H1 (cell line): ENCODE measurements at regions not wholly inside any gene's neighbourhood (a gene's known extent, or its start where the extent isn't known, plus 50 kb on each side); places are given as distances from the start of the nearest gene placed in this dataset.
"Not testable (repeated sequence)": the region's sequence is repeated elsewhere in the genome, so short reads cannot be mapped to it uniquely, and the experiment has no call there.

ENCODE experiments used
- CTCF ChIA-PET: fragments of 300-600 bp; sonication (Branson Sonifier 250); formaldehyde crosslinking; loops from one replicate; lab custom pipeline; 2021; ENCODE audit not compliant: partially characterized antibody; lab: Charles Lee
- POLR2A ChIA-PET: fragments of 300-600 bp; sonication (Branson Sonifier 250); formaldehyde crosslinking; loops from one replicate; lab custom pipeline; 2021; ENCODE audit warnings: inconsistent platforms; ENCODE audit not compliant: partially characterized antibody; lab: Charles Lee
- DNase-seq, 2 experiments: peaks; one replicate each; pipeline versions ENCODE4 v3.0.0 to v3.0.0-alpha.2; 2010 to 2022; ENCODE audit warnings: low spot score in 2 of 2, low read depth in 1 of 2, mixed read lengths in 1 of 2
- FAIRE-seq: peaks from 2 replicates; lab custom pipeline; 2011; peaks lifted over from hg19 to GRCh38; lab: Jason Lieb, UNC
- H2AFZ ChIP-seq: 2 replicates; pipeline ENCODE4 v1.8.1; 2012; ENCODE audit warnings: low read length, inconsistent platforms
- H2AK5ac ChIP-seq: 2 replicates; pipeline ENCODE4 v1.6.1; 2013; ENCODE audit warnings: low read depth, low read length
- H2BK120ac ChIP-seq: replicated peaks from 2 replicates; pipeline ENCODE3; 2013; ENCODE audit warnings: low read depth, low read length, inconsistent platforms
- H2BK12ac ChIP-seq: 2 replicates; pipeline ENCODE4 v1.6.1; 2013; ENCODE audit warnings: low read depth, low read length
- H2BK15ac ChIP-seq: 2 replicates; pipeline ENCODE4 v1.6.1; 2013; ENCODE audit warnings: low read length
- H2BK20ac ChIP-seq: 2 replicates; pipeline ENCODE4 v1.6.1; 2013; ENCODE audit warnings: low read length
- H2BK5ac ChIP-seq: 2 replicates; pipeline ENCODE4 v1.6.1; 2013; ENCODE audit warnings: low read depth, low read length
- H3K14ac ChIP-seq: 2 replicates; pipeline ENCODE4 v1.6.1; 2013; ENCODE audit warnings: inconsistent platforms; ENCODE audit not compliant: insufficient read length
- H3K18ac ChIP-seq: 2 replicates; pipeline ENCODE4 v1.6.1; 2013; ENCODE audit warnings: low read length; ENCODE audit errors: extremely low read depth
- H3K23ac ChIP-seq: 2 replicates; pipeline ENCODE4 v1.6.1; 2013; ENCODE audit warnings: inconsistent platforms; ENCODE audit not compliant: insufficient read length
- H3K23me2 ChIP-seq: 2 replicates; pipeline ENCODE4 v1.6.1; 2013; ENCODE audit warnings: low read depth, low read length
- H3K27ac ChIP-seq: 2 replicates; pipeline ENCODE4 v1.6.1; 2011; ENCODE audit warnings: low read depth, low read length, inconsistent platforms
- H3K27me3 ChIP-seq, 4 experiments: replicated peaks in 1 of 4; 1 replicate in 1 of 4; 2 replicates in 3 of 4; pipeline versions ENCODE4 v1.6.1 to v1.8.1; 2011 to 2013; ENCODE audit warnings: low read length in 3 of 4, mild to moderate bottlenecking in 3 of 4, inconsistent platforms in 2 of 4, mixed read lengths in 2 of 4, moderate library complexity in 1 of 4; ENCODE audit not compliant: control insufficient read depth in 3 of 4, insufficient read depth in 3 of 4; ENCODE audit errors: extremely low read depth in 1 of 4
- H3K36me3 ChIP-seq, 4 experiments: 2 replicates each; pipeline versions ENCODE4 v1.6.1 to v1.8.1; 2011 to 2013; ENCODE audit warnings: mild to moderate bottlenecking in 4 of 4, low read length in 3 of 4, moderate library complexity in 2 of 4, control low read depth in 1 of 4, inconsistent platforms in 1 of 4; ENCODE audit not compliant: insufficient read depth in 4 of 4, control insufficient read depth in 2 of 4
- H3K4ac ChIP-seq: replicated peaks from 2 replicates; pipeline ENCODE3; 2013; ENCODE audit warnings: low read length, low read depth, mixed read lengths, inconsistent platforms; ENCODE audit not compliant: insufficient read length
- H3K4me1 ChIP-seq, 4 experiments: replicated peaks in 1 of 4; 1 replicate in 1 of 4; 2 replicates in 3 of 4; pipeline versions ENCODE4 v1.6.1 to v1.8.1; 2011 to 2013; ENCODE audit warnings: low read length in 3 of 4, inconsistent platforms in 2 of 4, mixed read lengths in 1 of 4; ENCODE audit not compliant: insufficient read depth in 4 of 4, control insufficient read depth in 3 of 4
- H3K4me2 ChIP-seq, 2 experiments: 2 replicates each; pipeline versions ENCODE4 v1.6.1 to v1.8.1; 2011 to 2013; ENCODE audit warnings: low read depth in 2 of 2, low read length in 2 of 2, control low read depth in 1 of 2, inconsistent platforms in 1 of 2, mild to moderate bottlenecking in 1 of 2; ENCODE audit not compliant: insufficient read depth in 1 of 2
- H3K4me3 ChIP-seq, 4 experiments: fragments of 200-600, 300-600 bp in 1 of 4; sonication (generic), shearing (Covaris generic), sonication (Bioruptor Twin) in 1 of 4; 2 replicates each; pipeline versions ENCODE4 v1.5.1 to v1.8.1; 2011 to 2016; ENCODE audit warnings: low read length in 4 of 4, low read depth in 3 of 4, control low read depth in 2 of 4, inconsistent platforms in 2 of 4, mild to moderate bottlenecking in 2 of 4, mixed read lengths in 1 of 4, moderate library complexity in 1 of 4; ENCODE audit not compliant: insufficient read depth in 2 of 4; ENCODE audit errors: extremely low read depth in 1 of 4
- H3K56ac ChIP-seq: replicated peaks from 2 replicates; pipeline ENCODE3; 2013; ENCODE audit warnings: low read depth, mild to moderate bottlenecking, mixed read lengths, low read length, inconsistent platforms; ENCODE audit not compliant: insufficient read length
- H3K79me1 ChIP-seq: 2 replicates; pipeline ENCODE4 v1.6.1; 2013; ENCODE audit warnings: low read depth, low read length, control low read depth
- H3K79me2 ChIP-seq, 2 experiments: 2 replicates each; pipeline versions ENCODE4 v1.6.1 to v1.8.1; 2012 to 2013; ENCODE audit warnings: low read length in 2 of 2, mild to moderate bottlenecking in 2 of 2, inconsistent platforms in 1 of 2; ENCODE audit not compliant: insufficient read depth in 2 of 2, control insufficient read depth in 1 of 2
- H3K9ac ChIP-seq, 4 experiments: replicated peaks in 1 of 4; 1 replicate in 1 of 4; 2 replicates in 3 of 4; pipeline versions ENCODE4 v1.6.1 to v1.8.1; 2011 to 2013; ENCODE audit warnings: low read depth in 3 of 4, low read length in 3 of 4, control low read depth in 2 of 4, mild to moderate bottlenecking in 2 of 4, moderate library complexity in 2 of 4, inconsistent platforms in 1 of 4; ENCODE audit errors: extremely low read depth in 1 of 4
- H3K9me3 ChIP-seq, 2 experiments: 2 replicates each; pipeline versions ENCODE4 v1.6.1 to v1.8.1; 2012 to 2013; ENCODE audit warnings: mild to moderate bottlenecking in 2 of 2, moderate library complexity in 2 of 2, control low read depth in 1 of 2, inconsistent platforms in 1 of 2, low read depth in 1 of 2, low read length in 1 of 2, mixed read lengths in 1 of 2; ENCODE audit not compliant: insufficient read depth in 2 of 2
- H4K20me1 ChIP-seq, 2 experiments: replicated peaks in 1 of 2; 2 replicates each; pipeline versions ENCODE3 to v1.8.1; 2011 to 2013; ENCODE audit warnings: inconsistent platforms in 2 of 2, low read length in 2 of 2, mild to moderate bottlenecking in 1 of 2; ENCODE audit not compliant: insufficient read depth in 2 of 2, control insufficient read depth in 1 of 2
- H4K5ac ChIP-seq: 2 replicates; pipeline ENCODE4 v1.6.1; 2013; ENCODE audit warnings: low read length, low read depth, mixed read lengths, inconsistent platforms; ENCODE audit not compliant: insufficient read length
- H4K8ac ChIP-seq: 2 replicates; pipeline ENCODE4 v1.8.0; 2013; ENCODE audit warnings: mild to moderate bottlenecking, moderate library complexity, low read length, inconsistent platforms; ENCODE audit not compliant: insufficient read depth; ENCODE audit errors: extremely low read depth
- H4K91ac ChIP-seq: replicated peaks from 2 replicates; pipeline ENCODE3; 2013; ENCODE audit warnings: low read length, mixed read lengths, inconsistent platforms; ENCODE audit not compliant: insufficient read length
- POU5F1 ChIP-seq: IDR thresholded peaks from 2 replicates; pipeline ENCODE4 v1.6.1; 2011; ENCODE audit warnings: low read depth, mild to moderate bottlenecking, low read length, moderate library complexity
- RNF2 ChIP-seq: fragments of 200-900, 300-1000 bp; sonication (generic); IDR thresholded peaks from 2 replicates; pipeline ENCODE4 v1.7.1; 2016; ENCODE audit warnings: borderline replicate concordance, low read depth, mild to moderate bottlenecking, antibody characterized with exemption, low read length; ENCODE audit not compliant: poor library complexity, severe bottlenecking; ENCODE audit errors: missing control alignments
- WGBS, 2 experiments: shearing (Covaris generic) in 1 of 2; methylation state at CpG; one replicate each; pipeline versions ENCODE4 v1.1.6 to v1.1.7; 2013 to 2015; ENCODE audit warnings: low lambda C conversion rate in 2 of 2, mixed read lengths in 2 of 2, inconsistent platforms in 1 of 2, low coverage in 1 of 2, missing lambda C conversion rate in 1 of 2; ENCODE audit not compliant: insufficient replicate concordance in 2 of 2, insufficient coverage in 1 of 2, insufficient read length in 1 of 2; ENCODE audit errors: extremely low coverage in 1 of 2, missing lambda C conversion rate in 1 of 2; 5-methylcytosine and 5-hydroxymethylcytosine counted together

DNA sequence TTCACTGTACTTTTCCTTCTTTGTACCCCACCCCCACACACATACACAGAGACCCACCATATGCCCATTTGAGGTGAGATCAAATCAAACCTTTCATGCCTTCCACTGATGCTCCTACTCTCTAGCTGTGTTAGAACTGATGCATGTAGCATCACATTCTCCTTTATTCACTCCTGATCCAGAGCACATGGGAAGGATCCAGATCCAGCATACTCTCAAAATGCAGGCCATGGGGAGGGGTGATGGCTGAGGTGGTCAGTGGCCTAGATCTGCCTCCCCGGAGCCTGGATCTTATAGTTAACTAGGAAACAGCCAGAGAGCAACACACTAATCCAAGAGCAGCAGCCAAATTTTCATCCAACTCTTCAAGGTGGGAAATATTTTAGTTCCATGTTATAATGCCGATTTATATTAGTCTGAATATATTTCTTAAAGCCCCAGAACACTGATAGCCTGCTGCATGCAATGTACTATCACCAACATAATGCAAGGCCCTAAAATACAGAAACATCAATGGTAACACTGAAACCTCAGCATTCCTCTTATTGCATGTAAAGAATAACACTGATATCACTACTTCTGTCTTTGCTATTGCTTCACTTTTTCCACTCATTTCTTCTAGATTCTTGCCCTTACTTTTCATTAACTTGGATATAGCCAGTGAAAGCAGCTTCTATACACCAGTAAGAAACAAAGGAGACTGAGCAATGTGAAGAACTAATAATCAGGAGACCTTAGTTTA is 126.8 kb upstream of the BEND6 start (continued):
- no peak for TF ChIP-seq RNF2
- TF ChIP-seq POU5F1, result no peak

DNA sequence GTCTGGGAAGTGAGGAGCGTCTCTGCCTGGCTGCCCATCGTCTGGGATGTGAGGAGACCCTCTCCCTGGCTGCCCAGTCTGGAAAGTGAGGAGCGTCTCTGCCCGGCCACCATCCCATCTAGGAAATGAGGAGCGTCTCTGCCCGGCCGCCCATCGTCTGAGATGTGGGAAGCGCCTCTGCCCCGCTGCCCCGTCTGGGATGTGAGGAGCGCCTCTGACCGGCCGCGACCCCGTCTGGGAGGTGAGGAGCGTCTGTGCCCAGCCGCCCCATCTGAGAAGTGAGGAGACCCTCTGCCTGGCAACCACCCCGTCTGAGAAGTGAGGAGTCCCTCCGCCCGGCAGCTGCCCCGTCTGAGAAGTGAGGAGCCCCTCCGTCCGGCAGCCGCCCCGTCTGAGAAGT is 130.5 kb upstream of the BEND6 start:
- H2AFZ ChIP-seq, H3K27me3 ChIP-seq, POLR2A ChIA-PET, H3K14ac ChIP-seq, H4K91ac ChIP-seq, H4K20me1 ChIP-seq, H2BK20ac ChIP-seq, H3K79me1 ChIP-seq, H3K23me2 ChIP-seq, H3K23ac ChIP-seq, H3K36me3 ChIP-seq, H3K4ac ChIP-seq, H3K9ac ChIP-seq, H3K18ac ChIP-seq, H2AK5ac ChIP-seq, CTCF ChIA-PET, FAIRE-seq, H2BK120ac ChIP-seq, H4K8ac ChIP-seq, H2BK12ac ChIP-seq, H3K4me2 ChIP-seq, H3K56ac ChIP-seq, H3K27ac ChIP-seq, H4K5ac ChIP-seq, H2BK15ac ChIP-seq, H2BK5ac ChIP-seq, H3K9me3 ChIP-seq, H3K4me3 ChIP-seq, DNase-seq: not testable (repeated sequence)
- 90% methylated on average over 2 of the region's 26 CpGs; no CpG with 5 or more reads in 1 of the 2 experiments for WGBS, 2 experiments
- Histone ChIP-seq H3K4me1 (peaks cover 0 to 10% (median 5%) of the 10 kb centered on the region in 4 experiments; a peak in 3 of 7 replicates), H3K79me2 (peaks cover 10 to 79% of the 10 kb centered on the region in 2 experiments; a peak in 3 of 4 replicates)
